ENCODE measurements at regions not wholly inside any gene's neighbourhood (a gene's known extent, or its start where the extent isn't known, plus 50 kb on each side); places are given as distances from the start of the nearest gene placed in this dataset.
"Not testable (repeated sequence)": the region's sequence is repeated elsewhere in the genome, so short reads cannot be mapped to it uniquely, and the experiment has no call there.

- FAIRE-seq = not testable (repeated sequence)
These were observed 52.1 kb upstream of the LRRC37A2 start for GRCh38 chr17:46460129-46460528.

GRCh38 chr17:46455069-46455468, 57.2 kb upstream of the LRRC37A2 start:
- not testable (repeated sequence) for FAIRE-seq

- not testable (repeated sequence) for FAIRE-seq
These were observed 57.7 kb upstream of the LRRC37A2 start for GRCh38 chr17:46454572-46454971.

- not testable (repeated sequence) for FAIRE-seq
These were observed 59.2 kb upstream of the LRRC37A2 start for GRCh38 chr17:46453077-46453476.

- not testable (repeated sequence) for FAIRE-seq
These were observed 66.4 kb upstream of the LRRC37A2 start for GRCh38 chr17:46445849-46446248.

GRCh38 chr17:46445411-46445810, 66.9 kb upstream of the LRRC37A2 start:
- not testable (repeated sequence) for FAIRE-seq

GRCh38 chr17:46442153-46442552, 70.1 kb upstream of the LRRC37A2 start:
- not testable (repeated sequence) for FAIRE-seq

- not testable (repeated sequence) for FAIRE-seq
These were observed 71.6 kb upstream of the LRRC37A2 start for GRCh38 chr17:46440665-46441064.

GRCh38 chr17:46434450-46435062, 73.0 kb upstream of the ARL17B start:
- not testable (repeated sequence) for FAIRE-seq

- FAIRE-seq = not testable (repeated sequence)
These were observed 68.7 kb upstream of the ARL17B start for GRCh38 chr17:46430300-46430699.

GRCh38 chr17:46429675-46430074, 68.1 kb upstream of the ARL17B start:
- not testable (repeated sequence) for FAIRE-seq

GRCh38 chr17:46424187-46424884, 62.8 kb upstream of the ARL17B start:
- peak; percentile 99 for FAIRE-seq

- FAIRE-seq = not testable (repeated sequence)
These were observed 56.3 kb upstream of the ARL17B start for GRCh38 chr17:46417907-46418306.

GRCh38 chr17:46417261-46417660, 55.7 kb upstream of the ARL17B start:
- FAIRE-seq = not testable (repeated sequence)

- FAIRE-seq = peak; percentile 84
These were observed 53.0 kb upstream of the ARL17B start for GRCh38 chr17:46414559-46414958.

- FAIRE-seq = not testable (repeated sequence)
These were observed 50.6 kb upstream of the ARL17B start for GRCh38 chr17:46412156-46412555.

- FAIRE-seq = not testable (repeated sequence)
These were observed 49.7 kb upstream of the ARL17B start for GRCh38 chr17:46411172-46411852.

Data from G401.6 (cell line).